ENCODE measurements at regions not wholly inside any gene's neighbourhood (a gene's known extent, or its start where the extent isn't known, plus 50 kb on each side); places are given as distances from the start of the nearest gene placed in this dataset.
"Not testable (repeated sequence)": the region's sequence is repeated elsewhere in the genome, so short reads cannot be mapped to it uniquely, and the experiment has no call there.

GRCh38 chr1:199834711-199835110 is 192.8 kb upstream of the NR5A2 start:
- Histone ChIP-seq H3K27me3 (no peaks in the 10 kb centered on the region), H3K4me1 (no peaks in the 10 kb centered on the region), H3K9me3 (no peaks in the 10 kb centered on the region), H3K36me3 (no peaks in the 10 kb centered on the region), H3K4me3 (ENCODE audit: low read depth, low read length) (no peak overlapping the region)
- TF ChIP-seq CTCF (IDR thresholded peaks at IDR 0.05; ENCODE audit: low read depth, low read length), result no peak
- DNase-seq, result no peak

GRCh38 chr1:199836430-199836829 is 191.1 kb upstream of the NR5A2 start:
- no peaks in the 10 kb centered on the region for H3K27me3 ChIP-seq
- no peak for DNase-seq
- TF ChIP-seq CTCF (IDR thresholded peaks at IDR 0.05; ENCODE audit: low read depth, low read length), result no peak
- no peaks in the 10 kb centered on the region for H3K36me3 ChIP-seq
- H3K4me3 ChIP-seq (ENCODE audit: low read depth, low read length), result no peak overlapping the region
- no peaks in the 10 kb centered on the region for H3K9me3 ChIP-seq
- no peaks in the 10 kb centered on the region for H3K4me1 ChIP-seq

GRCh38 chr1:199837321-199837720 is 190.2 kb upstream of the NR5A2 start:
- no peaks in the 10 kb centered on the region for H3K9me3 ChIP-seq
- no peaks in the 10 kb centered on the region for H3K36me3 ChIP-seq
- no peak overlapping the region for H3K4me3 ChIP-seq (ENCODE audit: low read depth, low read length)
- TF ChIP-seq CTCF (IDR thresholded peaks at IDR 0.05; ENCODE audit: low read depth, low read length), result no peak
- no peaks in the 10 kb centered on the region for H3K27me3 ChIP-seq
- no peaks in the 10 kb centered on the region for H3K4me1 ChIP-seq
- no peak for DNase-seq

GRCh38 chr1:199839608-199840007 is 187.9 kb upstream of the NR5A2 start:
- not testable (repeated sequence) for H3K4me3 ChIP-seq (ENCODE audit: low read depth, low read length); H3K36me3 ChIP-seq; H3K27me3 ChIP-seq; H3K9me3 ChIP-seq; H3K4me1 ChIP-seq; DNase-seq

GRCh38 chr1:199843096-199843495 is 184.4 kb upstream of the NR5A2 start:
- H3K27me3 ChIP-seq; H3K4me3 ChIP-seq (ENCODE audit: low read depth, low read length); H3K36me3 ChIP-seq; H3K4me1 ChIP-seq; H3K9me3 ChIP-seq; DNase-seq: not testable (repeated sequence)

GRCh38 chr1:199843861-199844260 is 183.6 kb upstream of the NR5A2 start:
- H3K36me3 ChIP-seq, result no peaks in the 10 kb centered on the region
- TF ChIP-seq CTCF (IDR thresholded peaks at IDR 0.05; ENCODE audit: low read depth, low read length), result no peak
- H3K9me3 ChIP-seq, result no peaks in the 10 kb centered on the region
- no peaks in the 10 kb centered on the region for H3K4me1 ChIP-seq
- DNase-seq, result no peak
- H3K27me3 ChIP-seq, result no peaks in the 10 kb centered on the region
- no peak overlapping the region for H3K4me3 ChIP-seq (ENCODE audit: low read depth, low read length)

- no peaks in the 10 kb centered on the region for H3K27me3 ChIP-seq
- no peaks in the 10 kb centered on the region for H3K36me3 ChIP-seq
- no peak for DNase-seq
- H3K9me3 ChIP-seq, result no peaks in the 10 kb centered on the region
- no peak for TF ChIP-seq CTCF (IDR thresholded peaks at IDR 0.05; ENCODE audit: low read depth, low read length)
- H3K4me3 ChIP-seq (ENCODE audit: low read depth, low read length), result no peak overlapping the region
- H3K4me1 ChIP-seq, result no peaks in the 10 kb centered on the region
These were observed 180.5 kb upstream of the NR5A2 start for GRCh38 chr1:199847021-199847420.

Data from BE2C (cell line).